Loucy (cell line): ENCODE measurements at regions not wholly inside any gene's neighbourhood (a gene's known extent, or its start where the extent isn't known, plus 50 kb on each side); places are given as distances from the start of the nearest gene placed in this dataset.

Experiments used
- CTCF ChIP-seq: fragments of 200-600 bp; sonication (generic); conservative IDR thresholded peaks from 2 replicates; pipeline ENCODE4 v1.5.1; 2014; ENCODE audit warnings: mild to moderate bottlenecking, antibody characterized with exemption, low read length
- EZH2phosphoT487 ChIP-seq: fragments of 200-600 bp; IDR thresholded peaks from 2 replicates; pipeline ENCODE4 v1.6.1; 2018; ENCODE audit warnings: antibody characterized with exemption, mild to moderate bottlenecking, moderate library complexity, borderline replicate concordance

- TF ChIP-seq CTCF, result no peak
- no peak for TF ChIP-seq EZH2phosphoT487
Measured at GRCh38 chr6:147103694-147104093, 100.5 kb upstream of the STXBP5 start.
